ENCODE measurements at regions not wholly inside any gene's neighbourhood (a gene's known extent, or its start where the extent isn't known, plus 50 kb on each side); places are given as distances from the start of the nearest gene placed in this dataset.

DNA sequence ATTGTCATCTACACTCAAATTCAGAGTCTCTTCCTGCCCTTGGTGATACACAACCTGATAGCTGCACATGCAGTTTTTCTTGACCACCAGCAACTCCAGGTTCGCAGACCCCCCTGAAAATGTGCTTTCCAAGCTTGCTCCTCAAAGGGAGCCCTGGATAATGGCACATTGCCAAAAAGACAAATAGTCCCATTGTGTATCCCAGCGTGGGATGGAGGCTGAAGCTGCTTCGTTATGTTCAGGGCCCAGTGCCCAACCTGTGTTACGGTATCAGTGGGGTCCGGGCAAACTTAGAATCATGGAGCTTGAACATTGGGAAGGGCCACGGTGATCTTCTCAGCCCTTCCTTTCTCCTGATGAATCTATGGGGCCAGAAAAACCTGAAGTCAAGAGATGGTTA, 173.0 kb downstream of the TEX29 start:
- no peak overlapping the region for H3K27ac Mint-ChIP-seq

More for the DNA sequence above, 173.0 kb downstream of the TEX29 start:
- Histone ChIP-seq H3K4me1 (ENCODE audit: insufficient read depth, low read length) (no peaks in the 10 kb centered on the region; the same call in 1 of the 2 replicates), H3K79me2 (ENCODE audit: insufficient read depth, low read length) (no peaks in the 10 kb centered on the region), H3K4me2 (ENCODE audit: insufficient read depth, insufficient read length, low read length) (no peak overlapping the region), H3K4ac (ENCODE audit: low read depth, low read length) (no peak overlapping the region), H4K5ac (ENCODE audit: insufficient read length, low read depth, low read length) (no peak overlapping the region), H2BK120ac (ENCODE audit: low read depth, low read length, poor library complexity, severe bottlenecking) (no peak overlapping the region), H2BK12ac (ENCODE audit: insufficient read length, low read depth, low read length) (no peak overlapping the region), H4K8ac (replicated peaks; ENCODE audit: insufficient read length, low read depth, low read length) (no peak overlapping the region), H3K27me3 (ENCODE audit: insufficient read depth, low read length) (no peaks in the 10 kb centered on the region), H4K20me1 (ENCODE audit: control insufficient read depth, insufficient read depth, insufficient read length) (no peaks in the 10 kb centered on the region), H3K27ac (ENCODE audit: insufficient read length, low read depth, low read length) (no peak overlapping the region), H3K23me2 (ENCODE audit: insufficient read length, low read depth, low read length, poor library complexity, severe bottlenecking) (no peaks in the 10 kb centered on the region), H3K14ac (ENCODE audit: insufficient read depth, low read length) (no peak overlapping the region), H2BK15ac (ENCODE audit: low read depth, low read length) (no peak overlapping the region), H2AFZ (ENCODE audit: low read length) (no peak overlapping the region), H2BK20ac (ENCODE audit: low read depth, low read length, poor library complexity, severe bottlenecking) (no peak overlapping the region), H2BK5ac (ENCODE audit: insufficient read length, low read length) (no peak overlapping the region), H2AK5ac (ENCODE audit: insufficient read length, low read length) (no peak overlapping the region), H3K9ac (ENCODE audit: extremely low read depth, insufficient read length, low read length) (no peak overlapping the region), H3K23ac (ENCODE audit: insufficient read length, low read depth, low read length) (no peak overlapping the region), H3K18ac (ENCODE audit: insufficient read length, low read depth, low read length) (no peak overlapping the region), H3K56ac (ENCODE audit: insufficient read length, low read depth, low read length) (no peak overlapping the region), H3T11ph (ENCODE audit: low read length) (no peak overlapping the region), H3K79me1 (ENCODE audit: insufficient read depth, low read depth, low read length, poor library complexity, severe bottlenecking) (no peaks in the 10 kb centered on the region), H3K9me3 (ENCODE audit: control insufficient read depth, low read depth, low read length) (no peaks in the 10 kb centered on the region), H4K91ac (ENCODE audit: insufficient read length, low read depth, low read length) (no peak overlapping the region)
- DNase-seq: no peak
- Mint-ChIP-seq H3K4me1 (peaks cover 8 to 9% of the 10 kb centered on the region in 2 experiments; a peak in 3 of 4 replicates), H3K36me3 (ENCODE audit: insufficient read depth in 1 of 3, low read depth in 3 of 3) (peaks cover 0 to under 1% (median 0%) of the 10 kb centered on the region in 3 experiments; a peak in 1 of 7 replicates), H3K9me3 (peaks cover 6 to 7% of the 10 kb centered on the region in 2 experiments; a peak in 4 of 5 replicates), H3K27me3 (ENCODE audit: low read depth) (peaks cover 10% of the 10 kb centered on the region), H3K4me3 (no peak overlapping the region)
- TF ChIP-seq, protein P1, sequence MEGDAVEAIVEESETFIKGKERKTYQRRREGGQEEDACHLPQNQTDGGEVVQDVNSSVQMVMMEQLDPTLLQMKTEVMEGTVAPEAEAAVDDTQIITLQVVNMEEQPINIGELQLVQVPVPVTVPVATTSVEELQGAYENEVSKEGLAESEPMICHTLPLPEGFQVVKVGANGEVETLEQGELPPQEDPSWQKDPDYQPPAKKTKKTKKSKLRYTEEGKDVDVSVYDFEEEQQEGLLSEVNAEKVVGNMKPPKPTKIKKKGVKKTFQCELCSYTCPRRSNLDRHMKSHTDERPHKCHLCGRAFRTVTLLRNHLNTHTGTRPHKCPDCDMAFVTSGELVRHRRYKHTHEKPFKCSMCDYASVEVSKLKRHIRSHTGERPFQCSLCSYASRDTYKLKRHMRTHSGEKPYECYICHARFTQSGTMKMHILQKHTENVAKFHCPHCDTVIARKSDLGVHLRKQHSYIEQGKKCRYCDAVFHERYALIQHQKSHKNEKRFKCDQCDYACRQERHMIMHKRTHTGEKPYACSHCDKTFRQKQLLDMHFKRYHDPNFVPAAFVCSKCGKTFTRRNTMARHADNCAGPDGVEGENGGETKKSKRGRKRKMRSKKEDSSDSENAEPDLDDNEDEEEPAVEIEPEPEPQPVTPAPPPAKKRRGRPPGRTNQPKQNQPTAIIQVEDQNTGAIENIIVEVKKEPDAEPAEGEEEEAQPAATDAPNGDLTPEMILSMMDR (conservative IDR thresholded peaks at IDR 0.05): no peak
- no CpG with 5 or more reads among the region's 6 CpGs for WGBS (ENCODE audit: extremely low coverage, insufficient read length, low lambda C conversion rate)
